Epithelial cell of proximal tubule (primary cell): ENCODE measurements at regions not wholly inside any gene's neighbourhood (a gene's known extent, or its start where the extent isn't known, plus 50 kb on each side); places are given as distances from the start of the nearest gene placed in this dataset.
A peak's percentile ranks its signal among the peaks of the same experiment; 100 is the strongest.
"Not testable (repeated sequence)": the region's sequence is repeated elsewhere in the genome, so short reads cannot be mapped to it uniquely, and the experiment has no call there.

Experiments used
- DNase-seq: peaks from one replicate; pipeline ENCODE4 v3.0.0-alpha.2; 2011; ENCODE audit warnings: low read depth
- H3K4me3 ChIP-seq: 2 replicates; pipeline ENCODE4 v1.5.1; 2011; ENCODE audit warnings: low read depth, mild to moderate bottlenecking, low read length
- TF ChIP-seq, protein P1 (sequence below): conservative IDR thresholded peaks from 2 replicates; pipeline ENCODE4 v1.5.1; 2012; ENCODE audit warnings: low read depth, mild to moderate bottlenecking, low read length

DNA sequence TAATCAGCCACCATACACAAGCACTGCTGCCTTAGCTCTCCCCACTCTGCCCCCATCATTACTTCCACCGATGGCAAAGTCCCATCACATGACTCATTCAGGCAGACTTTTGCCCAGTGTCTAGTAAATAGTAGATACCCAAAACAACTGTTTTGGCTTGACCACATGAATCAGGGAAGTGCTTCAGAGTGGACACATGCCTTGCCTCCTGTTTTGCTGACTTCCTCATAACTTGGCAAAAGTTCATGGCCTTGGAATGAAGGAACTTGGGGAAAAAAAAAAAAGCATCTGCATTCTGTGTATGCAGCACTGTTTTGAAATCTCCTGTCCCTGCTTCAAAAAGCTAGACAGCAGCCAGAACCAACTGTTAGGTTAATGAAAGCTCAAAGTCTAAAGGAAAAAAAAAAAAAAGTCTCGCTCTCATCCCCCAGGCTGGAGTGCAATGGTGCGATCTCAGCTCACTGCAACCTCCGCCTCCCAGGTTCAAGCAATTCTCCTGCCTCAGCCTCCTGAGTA, 335.3 kb downstream of the FAM181B start:
- no peak overlapping the region for H3K4me3 ChIP-seq
- peak; percentile 23 for DNase-seq
- TF ChIP-seq, protein P1, sequence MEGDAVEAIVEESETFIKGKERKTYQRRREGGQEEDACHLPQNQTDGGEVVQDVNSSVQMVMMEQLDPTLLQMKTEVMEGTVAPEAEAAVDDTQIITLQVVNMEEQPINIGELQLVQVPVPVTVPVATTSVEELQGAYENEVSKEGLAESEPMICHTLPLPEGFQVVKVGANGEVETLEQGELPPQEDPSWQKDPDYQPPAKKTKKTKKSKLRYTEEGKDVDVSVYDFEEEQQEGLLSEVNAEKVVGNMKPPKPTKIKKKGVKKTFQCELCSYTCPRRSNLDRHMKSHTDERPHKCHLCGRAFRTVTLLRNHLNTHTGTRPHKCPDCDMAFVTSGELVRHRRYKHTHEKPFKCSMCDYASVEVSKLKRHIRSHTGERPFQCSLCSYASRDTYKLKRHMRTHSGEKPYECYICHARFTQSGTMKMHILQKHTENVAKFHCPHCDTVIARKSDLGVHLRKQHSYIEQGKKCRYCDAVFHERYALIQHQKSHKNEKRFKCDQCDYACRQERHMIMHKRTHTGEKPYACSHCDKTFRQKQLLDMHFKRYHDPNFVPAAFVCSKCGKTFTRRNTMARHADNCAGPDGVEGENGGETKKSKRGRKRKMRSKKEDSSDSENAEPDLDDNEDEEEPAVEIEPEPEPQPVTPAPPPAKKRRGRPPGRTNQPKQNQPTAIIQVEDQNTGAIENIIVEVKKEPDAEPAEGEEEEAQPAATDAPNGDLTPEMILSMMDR = no peak

DNA sequence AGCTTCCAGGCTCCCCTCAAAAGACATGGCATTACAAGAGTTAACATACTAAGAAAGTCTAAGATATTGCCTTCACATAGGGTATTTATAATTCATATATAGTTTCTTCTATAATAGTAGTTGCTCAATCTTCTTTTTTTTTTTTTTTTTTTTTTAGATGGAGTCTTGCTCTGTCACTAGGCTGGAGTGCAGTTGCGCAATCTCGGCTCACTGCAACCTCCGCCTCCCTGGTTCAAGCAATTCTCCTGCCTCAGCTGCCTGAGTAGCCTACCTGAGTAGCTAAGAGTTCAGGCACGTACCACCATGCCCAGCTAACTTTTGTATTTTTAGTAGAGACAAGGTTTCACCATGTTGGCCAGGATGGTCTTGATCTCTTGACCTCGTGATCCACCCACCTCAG, 337.0 kb downstream of the FAM181B start:
- DNase-seq, H3K4me3 ChIP-seq: not testable (repeated sequence)

- TF ChIP-seq, protein P1 = no peak
- no peak overlapping the region for H3K4me3 ChIP-seq
- DNase-seq = no peak
Observed at GRCh38 chr11:82384308-82384707, 349.4 kb downstream of the FAM181B start.

GRCh38 chr11:82373781-82374542, 359.7 kb downstream of the FAM181B start:
- TF ChIP-seq, protein P1 = no peak
- DNase-seq = no peak
- no peak overlapping the region for H3K4me3 ChIP-seq

- no peak for DNase-seq
- H3K4me3 ChIP-seq = no peak overlapping the region
- TF ChIP-seq, protein P1 = no peak
Observed at GRCh38 chr11:82365351-82365750, 368.3 kb downstream of the FAM181B start.

GRCh38 chr11:82356316-82356715, 377.3 kb downstream of the FAM181B start:
- H3K4me3 ChIP-seq = no peak overlapping the region
- no peak for DNase-seq

GRCh38 chr11:82355313-82355823, 378.3 kb downstream of the FAM181B start:
- TF ChIP-seq, protein P1 = no peak
- DNase-seq = no peak
- no peak overlapping the region for H3K4me3 ChIP-seq

More at GRCh38 chr11:82356316-82356715, 377.3 kb downstream of the FAM181B start:
- TF ChIP-seq, protein P1 = no peak
